Hematopoietic multipotent progenitor cell treated with erythropoietin and hydrocortisone succinate and interleukin-3 and kit ligand, for 8 days (in vitro differentiated cells): ENCODE measurements at regions not wholly inside any gene's neighbourhood (a gene's known extent, or its start where the extent isn't known, plus 50 kb on each side); places are given as distances from the start of the nearest gene placed in this dataset.
"Not testable (repeated sequence)": the region's sequence is repeated elsewhere in the genome, so short reads cannot be mapped to it uniquely, and the experiment has no call there.

Experiments used
- DNase-seq: peaks from one replicate; pipeline ENCODE4 v3.0.0-alpha.2; 2015

DNA sequence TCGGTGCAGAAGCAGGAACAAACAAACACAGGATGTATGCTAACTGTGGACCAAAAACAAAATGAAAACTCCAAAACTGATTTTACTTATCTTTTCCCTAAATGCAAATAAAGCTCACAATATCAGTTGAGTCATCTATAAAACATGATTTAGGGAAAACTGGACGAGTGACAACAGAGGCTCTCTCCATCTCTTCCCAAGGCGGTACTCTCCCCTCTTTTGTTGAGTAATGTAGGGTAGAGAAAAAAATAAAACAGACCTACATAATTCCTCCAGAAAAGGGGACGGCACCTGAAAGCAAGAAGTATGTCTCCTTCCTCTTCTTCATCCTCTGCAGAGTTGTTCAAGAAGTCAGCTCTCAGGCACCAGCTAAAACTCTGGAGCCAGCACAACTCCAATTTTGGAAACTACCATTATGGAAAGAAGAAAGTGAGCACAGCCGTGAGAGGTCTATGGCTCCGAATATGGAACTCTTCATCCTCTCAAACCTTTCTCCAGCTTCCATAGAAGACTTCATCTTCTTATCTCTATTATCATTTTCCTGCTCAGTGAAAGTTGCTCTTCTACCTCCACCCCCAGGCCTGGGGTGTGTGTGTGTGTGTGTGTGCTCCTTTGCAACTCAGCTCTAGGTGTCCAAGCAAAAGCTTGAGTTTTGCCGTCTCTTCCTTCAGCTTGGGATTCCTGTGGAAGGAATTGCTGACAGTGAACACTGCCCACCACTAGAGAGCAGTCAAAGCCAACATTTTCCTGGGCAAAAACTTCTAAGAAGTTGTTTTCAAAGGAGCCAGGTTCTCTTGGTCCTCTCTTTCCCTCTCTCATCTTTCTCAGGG lies 155.4 kb downstream of the DIO2 start:
- DNase-seq, result peak; percentile 13

GRCh38 chr14:80055226-80055625 lies 156.1 kb downstream of the DIO2 start:
- DNase-seq, result no peak

DNA sequence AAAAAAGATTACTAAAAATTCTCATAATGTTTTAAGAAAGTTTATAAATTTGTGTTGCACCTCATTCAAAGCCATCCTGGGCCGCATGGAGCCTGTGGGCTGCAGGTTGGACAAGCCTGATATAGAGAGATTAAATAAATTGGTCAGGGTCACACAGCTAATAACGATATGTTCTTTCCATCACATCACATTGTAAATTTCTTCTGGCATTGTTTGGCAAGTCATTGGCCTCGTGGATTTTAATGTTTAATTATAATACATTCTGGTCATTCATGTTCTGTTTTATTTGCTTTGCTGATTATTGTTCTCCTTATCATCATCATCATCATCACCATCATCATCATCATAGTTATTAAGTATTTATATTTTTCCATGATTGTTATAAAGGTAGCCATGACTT lies 157.3 kb downstream of the DIO2 start:
- DNase-seq, result no peak

- no peak for DNase-seq
Measured at GRCh38 chr14:80049055-80049454, 162.2 kb downstream of the DIO2 start.

- DNase-seq, result no peak
Measured at GRCh38 chr14:80047761-80048160, 163.5 kb downstream of the DIO2 start.

DNA sequence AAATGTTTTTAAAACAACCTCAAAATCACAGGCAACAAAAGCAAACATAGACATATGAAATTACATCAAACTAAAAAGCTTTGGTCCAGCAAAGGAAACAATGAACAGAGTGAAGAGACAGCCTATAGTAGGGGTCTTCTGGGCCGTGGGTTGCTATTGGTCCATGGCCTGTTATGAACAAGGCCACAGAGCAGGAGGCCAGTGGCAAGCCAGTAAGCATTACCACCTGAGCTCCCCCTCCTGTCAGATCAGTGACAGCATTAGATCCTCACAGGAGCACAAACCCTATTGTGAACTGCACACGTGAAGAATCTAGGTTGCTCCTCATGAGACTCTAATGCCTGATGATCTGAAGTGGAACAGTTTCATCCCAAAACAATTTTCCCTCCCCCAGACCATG lies 174.0 kb downstream of the DIO2 start:
- no peak for DNase-seq

DNA sequence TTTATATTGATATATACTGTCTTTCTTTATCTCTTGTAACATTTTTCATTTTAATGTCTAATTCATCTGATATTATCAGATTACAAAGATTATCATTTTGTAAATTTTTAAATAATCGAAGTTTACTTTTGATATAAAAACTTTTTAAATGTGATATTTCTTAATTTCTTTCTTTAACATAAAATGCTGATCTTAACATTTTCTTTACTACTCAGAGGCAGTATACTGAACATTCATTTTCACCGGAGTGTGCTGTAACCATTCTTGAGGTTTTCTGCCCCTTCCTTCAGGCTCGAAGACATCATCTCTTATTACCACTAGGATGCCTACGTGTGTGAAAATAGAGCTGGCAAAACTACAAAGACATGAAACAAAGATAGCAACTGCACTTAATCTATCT lies 186.9 kb downstream of the DIO2 start:
- DNase-seq, result no peak

GRCh38 chr14:80018476-80018875 lies 192.8 kb downstream of the DIO2 start:
- not testable (repeated sequence) for DNase-seq

DNA sequence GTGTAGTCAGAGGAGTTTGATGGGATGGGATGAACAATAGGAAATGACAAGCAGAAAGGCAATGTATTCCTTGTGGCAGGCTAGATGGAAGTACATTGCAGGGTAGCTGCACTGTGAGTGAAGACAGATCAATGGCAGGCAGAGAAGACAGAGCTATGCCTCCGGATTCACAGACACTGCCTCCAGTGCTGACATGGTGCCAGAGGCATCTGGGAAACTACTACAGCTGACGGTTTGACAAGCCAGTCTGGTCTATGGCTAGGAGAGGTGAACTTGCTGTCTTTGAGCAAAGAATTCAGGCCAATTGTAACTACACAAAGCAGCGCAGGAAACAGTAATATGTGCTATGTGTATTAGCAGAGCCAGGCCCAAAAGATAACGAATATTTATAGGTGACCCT lies 193.5 kb downstream of the DIO2 start:
- DNase-seq, result no peak

DNA sequence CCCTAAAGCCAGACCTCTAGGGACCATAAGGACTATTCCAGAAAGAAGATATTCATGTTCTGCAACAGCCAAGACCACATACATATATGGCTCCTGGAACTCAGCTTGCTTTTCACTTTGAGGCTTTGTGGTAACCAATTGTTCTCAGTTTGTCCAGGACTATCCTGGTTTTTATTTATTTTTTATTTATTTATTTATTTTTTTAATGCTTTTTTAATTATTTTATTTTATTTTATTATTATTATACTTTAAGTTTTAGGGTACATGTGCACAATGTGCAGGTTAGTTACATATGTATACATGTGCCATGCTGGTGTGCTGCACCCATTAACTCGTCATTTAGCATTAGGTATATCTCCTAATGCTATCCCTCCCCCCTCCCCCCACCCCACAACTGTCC lies 201.1 kb downstream of the DIO2 start:
- DNase-seq, result not testable (repeated sequence)

- no peak for DNase-seq
Measured at GRCh38 chr14:80005561-80005960, 205.7 kb downstream of the DIO2 start.

DNA sequence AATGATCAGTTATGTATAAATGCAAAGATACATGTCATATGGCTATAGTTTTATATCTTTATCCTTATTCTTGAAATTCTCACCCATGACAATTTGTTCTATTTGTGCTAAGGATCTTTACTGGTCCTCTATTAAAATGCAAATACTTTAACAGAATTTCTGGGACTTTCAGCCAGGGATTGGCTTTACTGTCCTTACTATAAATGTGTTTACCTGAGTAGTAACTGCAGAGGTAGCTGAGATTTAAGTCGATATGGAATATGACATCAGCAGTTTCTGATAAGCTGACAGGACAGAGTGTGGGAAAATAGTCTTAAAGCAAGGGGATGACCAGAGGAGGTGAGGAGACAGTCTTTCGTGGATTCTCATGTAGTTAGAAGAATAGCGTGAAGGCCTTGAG lies 206.4 kb downstream of the DIO2 start:
- no peak for DNase-seq

DNA sequence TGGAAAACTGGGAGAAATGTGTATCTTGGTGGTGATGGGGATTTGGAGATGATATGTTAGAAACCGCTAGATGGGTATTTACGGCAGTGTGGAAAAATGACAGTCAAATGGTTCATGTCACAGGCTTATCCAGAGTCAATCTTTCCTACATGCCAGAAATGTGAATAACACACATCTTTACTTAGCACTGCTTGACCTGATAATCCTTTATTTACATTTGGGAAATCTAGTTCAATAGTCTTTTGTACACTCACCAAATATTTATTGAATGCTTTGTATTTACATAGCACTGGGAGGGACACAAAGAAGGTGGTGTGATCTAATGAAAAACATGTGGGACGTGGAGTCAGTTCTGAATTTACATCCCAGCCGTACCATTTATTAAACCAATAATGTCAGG lies 208.2 kb downstream of the DIO2 start:
- no peak for DNase-seq

DNA sequence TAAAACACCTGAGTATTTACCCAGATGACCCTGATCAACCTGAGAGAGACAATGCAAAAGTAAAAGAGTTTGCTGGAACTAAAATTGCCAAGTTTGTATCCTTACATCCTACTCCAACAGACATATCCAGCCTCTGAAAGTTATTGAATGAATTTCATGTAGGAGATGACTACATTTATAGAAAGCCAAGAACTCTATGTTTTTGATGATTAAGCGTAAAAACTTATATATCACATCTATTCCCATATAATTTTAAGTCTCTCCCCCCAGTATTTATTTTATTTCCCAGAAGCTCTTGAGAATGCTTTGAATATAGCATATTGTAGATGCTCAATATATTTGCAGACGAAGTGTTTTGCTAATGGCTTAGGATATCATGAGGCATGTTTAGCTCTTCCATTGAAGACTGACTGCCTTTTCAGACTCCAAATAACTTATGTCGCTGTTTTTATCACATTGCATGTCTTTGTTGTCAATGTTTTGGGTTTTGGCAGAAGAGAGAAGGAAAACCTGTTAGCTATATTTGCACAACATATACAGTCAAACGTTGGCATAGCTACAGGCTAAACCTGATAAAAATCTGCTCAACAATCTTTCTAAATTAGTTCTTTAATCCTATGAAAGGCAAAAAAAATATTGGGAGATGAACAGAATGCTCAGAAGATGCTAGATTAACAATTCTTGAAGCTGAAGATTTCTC lies 213.6 kb downstream of the DIO2 start:
- DNase-seq, result no peak

DNA sequence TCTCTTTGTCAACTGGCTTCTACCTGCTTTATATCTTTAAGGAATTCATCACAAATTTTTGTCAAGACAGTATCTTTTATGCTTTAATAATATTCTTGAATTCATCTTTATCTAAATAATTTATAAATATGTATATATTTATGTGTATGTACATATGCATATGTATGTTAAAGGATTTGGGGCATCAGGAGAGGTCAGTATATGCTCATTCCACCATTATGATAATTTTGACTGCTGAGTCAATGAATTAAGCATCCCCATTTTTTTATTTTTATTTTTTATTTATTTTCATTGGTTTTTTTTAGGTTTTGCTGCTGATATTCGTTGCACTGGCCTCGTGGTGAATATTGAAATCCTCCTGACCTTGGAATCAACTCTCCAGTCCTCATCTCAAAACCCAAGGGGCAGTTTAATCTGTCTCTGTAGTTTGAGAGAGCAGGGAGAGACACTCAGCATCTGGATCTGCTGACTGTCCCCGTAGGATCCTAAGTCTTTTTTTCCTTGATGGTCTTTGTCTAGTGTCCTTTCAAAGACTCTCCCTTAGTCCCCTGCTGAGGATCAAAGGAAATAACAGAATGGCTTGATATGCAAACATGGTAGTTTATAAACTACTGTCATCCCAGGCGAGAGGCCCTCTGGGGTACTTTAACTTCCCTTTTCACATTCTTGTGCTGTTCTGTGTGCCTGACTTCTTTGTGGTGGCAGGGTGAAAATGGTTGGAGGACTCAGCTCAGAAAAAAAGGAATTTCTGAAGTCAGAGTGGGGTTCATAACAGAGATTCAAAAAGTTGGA lies 218.7 kb downstream of the DIO2 start:
- no peak for DNase-seq

GRCh38 chr14:79991866-79992265 lies 219.4 kb downstream of the DIO2 start:
- DNase-seq, result no peak

- DNase-seq, result no peak
Measured at GRCh38 chr14:79989990-79990389, 221.3 kb downstream of the DIO2 start.

- no peak for DNase-seq
Measured at GRCh38 chr14:79986251-79986650, 225.1 kb downstream of the DIO2 start.

DNA sequence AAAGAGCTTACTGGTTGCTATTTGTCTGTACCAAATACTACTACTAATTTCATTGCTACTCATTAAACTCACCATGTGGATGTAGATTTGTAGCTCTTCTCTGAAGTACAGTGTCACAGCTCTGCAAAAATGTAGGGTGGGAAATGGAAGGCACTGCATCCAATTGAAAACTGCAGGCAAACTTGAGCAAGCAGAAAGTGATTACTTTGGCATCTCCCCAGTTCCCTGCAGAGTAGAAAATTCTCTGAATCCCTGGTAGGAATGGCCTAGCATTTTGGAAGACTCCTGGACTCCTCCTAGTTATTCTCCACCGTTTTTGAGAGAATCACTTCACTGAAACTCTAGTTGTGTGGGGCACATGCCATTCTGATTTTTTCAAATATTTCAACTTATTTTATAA lies 239.1 kb downstream of the DIO2 start:
- no peak for DNase-seq

- no peak for DNase-seq
Measured at GRCh38 chr14:79971330-79971729, 240.0 kb downstream of the DIO2 start.

DNA sequence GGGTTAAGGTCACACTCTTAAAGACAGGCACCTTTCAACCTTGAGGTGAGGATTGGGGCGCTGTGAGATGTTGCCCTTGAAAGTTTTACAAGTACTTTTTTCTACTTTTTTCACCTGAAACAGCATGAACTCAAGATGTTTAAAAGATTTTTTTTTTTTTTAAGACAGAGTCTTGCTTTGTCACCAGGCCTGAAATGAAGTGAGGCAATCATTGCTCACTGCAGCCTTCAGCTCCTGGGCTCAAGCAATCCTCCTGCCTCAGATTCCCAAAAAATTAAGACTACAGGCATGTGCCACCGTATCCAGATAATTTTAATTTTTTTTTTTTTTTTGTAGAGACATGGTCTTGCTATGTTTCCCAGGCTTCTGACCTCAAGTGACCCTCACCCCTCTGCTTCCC lies 243.9 kb downstream of the DIO2 start:
- no peak for DNase-seq

DNA sequence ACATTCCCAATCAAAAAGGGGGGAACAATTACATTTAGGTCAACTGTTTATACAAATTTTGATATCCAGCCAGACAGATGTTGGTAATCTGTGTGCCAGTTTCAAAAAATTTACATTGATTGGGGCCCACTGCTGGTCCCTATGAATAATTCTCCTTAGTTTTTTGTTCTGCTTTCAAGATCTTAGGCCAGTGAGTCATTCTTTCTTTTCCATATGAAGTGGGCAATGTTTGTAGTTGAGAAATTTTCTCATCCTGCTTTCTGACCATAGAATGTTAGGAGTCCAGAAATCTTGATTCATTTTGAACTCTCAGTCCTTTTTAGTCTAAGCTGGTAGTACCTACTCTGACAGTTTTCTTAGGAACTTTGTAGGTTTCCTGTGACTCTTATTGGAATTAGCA lies 244.3 kb downstream of the DIO2 start:
- no peak for DNase-seq

DNA sequence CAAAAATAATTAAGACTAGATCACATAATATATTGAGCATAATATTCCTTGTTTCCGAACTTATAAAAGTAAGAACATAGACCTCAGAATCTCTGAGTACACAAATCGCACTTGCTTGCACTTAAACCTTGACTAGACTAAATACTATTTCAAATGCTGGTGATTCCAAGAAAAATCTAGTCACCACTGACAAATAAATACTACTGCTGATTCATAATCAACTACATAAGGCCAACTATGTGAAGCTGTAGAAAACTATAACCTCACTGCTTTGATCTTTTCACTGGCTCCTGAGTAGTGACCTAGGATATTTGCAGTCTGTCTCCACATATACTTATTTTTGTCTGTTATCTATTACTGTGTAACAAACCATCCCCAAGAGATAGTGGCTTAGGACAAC lies 245.4 kb downstream of the DIO2 start:
- no peak for DNase-seq

- no peak for DNase-seq
Measured at GRCh38 chr14:79961197-79961596, 250.1 kb downstream of the DIO2 start.
